ENCODE measurements at regions not wholly inside any gene's neighbourhood (a gene's known extent, or its start where the extent isn't known, plus 50 kb on each side); places are given as distances from the start of the nearest gene placed in this dataset.

- H3K27me3 ChIP-seq (replicated peaks in 1 of 7), result peaks cover 0 to 12% (median 0%) of the 10 kb centered on the region in 7 donors
- no peak for DNase-seq
- H3K36me3 ChIP-seq, result no peaks in the 10 kb centered on the region
- TF ChIP-seq, protein P1, sequence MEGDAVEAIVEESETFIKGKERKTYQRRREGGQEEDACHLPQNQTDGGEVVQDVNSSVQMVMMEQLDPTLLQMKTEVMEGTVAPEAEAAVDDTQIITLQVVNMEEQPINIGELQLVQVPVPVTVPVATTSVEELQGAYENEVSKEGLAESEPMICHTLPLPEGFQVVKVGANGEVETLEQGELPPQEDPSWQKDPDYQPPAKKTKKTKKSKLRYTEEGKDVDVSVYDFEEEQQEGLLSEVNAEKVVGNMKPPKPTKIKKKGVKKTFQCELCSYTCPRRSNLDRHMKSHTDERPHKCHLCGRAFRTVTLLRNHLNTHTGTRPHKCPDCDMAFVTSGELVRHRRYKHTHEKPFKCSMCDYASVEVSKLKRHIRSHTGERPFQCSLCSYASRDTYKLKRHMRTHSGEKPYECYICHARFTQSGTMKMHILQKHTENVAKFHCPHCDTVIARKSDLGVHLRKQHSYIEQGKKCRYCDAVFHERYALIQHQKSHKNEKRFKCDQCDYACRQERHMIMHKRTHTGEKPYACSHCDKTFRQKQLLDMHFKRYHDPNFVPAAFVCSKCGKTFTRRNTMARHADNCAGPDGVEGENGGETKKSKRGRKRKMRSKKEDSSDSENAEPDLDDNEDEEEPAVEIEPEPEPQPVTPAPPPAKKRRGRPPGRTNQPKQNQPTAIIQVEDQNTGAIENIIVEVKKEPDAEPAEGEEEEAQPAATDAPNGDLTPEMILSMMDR (IDR thresholded peaks at IDR 0.05 in 8 of 11, conservative IDR thresholded peaks at IDR 0.05 in 3 of 11), result no peak
- no peak for TF ChIP-seq POLR2A (IDR thresholded peaks at IDR 0.05)
- TF ChIP-seq POLR2AphosphoS5 (IDR thresholded peaks at IDR 0.05), result no peak
- H3K4me3 ChIP-seq, result no peak overlapping the region
- H3K9me3 ChIP-seq, result no peaks in the 10 kb centered on the region
- intact Hi-C loops (cut with DNase I; ENCODE audit: low total_unique reads), result no loop called here
- no peak overlapping the region for H3K27ac ChIP-seq
- no peaks in the 10 kb centered on the region for H3K4me1 ChIP-seq
These were observed 344.1 kb downstream of the NPIPA8 start for GRCh38 chr16:17992416-17992815.

GRCh38 chr16:17989255-17989654, 347.3 kb downstream of the NPIPA8 start:
- Histone ChIP-seq H3K9me3 (no peaks in the 10 kb centered on the region), H3K4me3 (no peak overlapping the region), H3K27ac (no peak overlapping the region), H3K4me1 (no peaks in the 10 kb centered on the region), H3K27me3 (replicated peaks in 1 of 7) (peaks cover 0 to 12% (median 0%) of the 10 kb centered on the region in 7 donors), H3K36me3 (no peaks in the 10 kb centered on the region)
- 80 to 89% (median 83%) methylated on average over 4 of the region's 4 CpGs for WGBS, 5 donors
- TF ChIP-seq, protein P1 (IDR thresholded peaks at IDR 0.05 in 8 of 11, conservative IDR thresholded peaks at IDR 0.05 in 3 of 11), result no peak
- TF ChIP-seq POLR2AphosphoS5 (IDR thresholded peaks at IDR 0.05) (no peak), POLR2A (IDR thresholded peaks at IDR 0.05) (no peak)
- intact Hi-C loops (cut with DNase I; ENCODE audit: low total_unique reads), result no loop called here
- no peak for DNase-seq

DNA sequence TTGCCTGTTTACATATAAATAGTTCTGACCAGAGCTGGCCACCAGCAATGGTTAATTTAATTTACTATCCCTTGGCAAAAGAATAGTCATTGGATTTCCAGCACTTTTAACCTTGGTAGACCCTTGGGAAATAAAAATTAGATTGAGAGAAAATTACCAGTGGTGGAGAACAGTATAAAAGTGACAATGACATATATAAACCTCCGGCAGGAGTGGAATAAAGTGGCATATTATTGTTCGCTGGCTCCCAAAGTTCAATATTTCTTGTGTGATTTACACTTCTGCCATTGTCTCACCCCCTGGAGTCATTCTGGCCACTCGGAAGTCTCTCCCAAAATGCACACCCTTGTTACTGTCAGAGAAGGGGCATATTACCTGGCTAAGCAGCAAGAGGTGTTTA, 347.7 kb downstream of the NPIPA8 start:
- Histone ChIP-seq H3K4me3 (no peak overlapping the region), H3K36me3 (no peaks in the 10 kb centered on the region), H3K27me3 (replicated peaks in 1 of 7) (peaks cover 0 to 9% (median 0%) of the 10 kb centered on the region in 7 donors), H3K4me1 (no peaks in the 10 kb centered on the region), H3K9me3 (no peaks in the 10 kb centered on the region), H3K27ac (no peak overlapping the region)
- 83 to 93% (median 88%) methylated on average over 3 of the region's 3 CpGs for WGBS, 5 donors
- intact Hi-C loops (cut with DNase I; ENCODE audit: low total_unique reads), result no loop called here
- TF ChIP-seq, protein P1 (IDR thresholded peaks at IDR 0.05 in 8 of 11, conservative IDR thresholded peaks at IDR 0.05 in 3 of 11), result no peak
- TF ChIP-seq POLR2A (IDR thresholded peaks at IDR 0.05) (no peak), POLR2AphosphoS5 (IDR thresholded peaks at IDR 0.05) (no peak)
- no peak for DNase-seq

DNA sequence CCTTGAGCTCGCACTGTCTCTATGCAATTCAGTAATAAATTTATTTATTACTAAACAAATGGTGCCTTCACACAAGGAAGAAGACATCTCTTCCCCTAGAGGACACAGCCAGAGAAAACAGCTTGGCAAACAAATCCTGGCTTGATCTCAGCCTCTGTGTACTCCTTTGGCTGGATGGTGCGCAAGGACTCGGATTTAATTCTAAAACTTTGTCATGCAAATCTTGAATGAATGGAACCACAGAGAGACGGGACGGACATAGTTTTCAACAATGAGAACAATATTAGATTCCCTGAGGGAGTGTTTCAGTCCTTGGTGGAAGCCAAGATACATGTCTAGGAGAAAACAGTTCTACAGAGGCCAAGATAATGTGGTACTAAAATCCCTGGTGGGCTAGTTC, 349.5 kb downstream of the NPIPA8 start:
- DNase-seq, result no peak
- H3K36me3 ChIP-seq, result no peaks in the 10 kb centered on the region
- H3K27me3 ChIP-seq (replicated peaks in 1 of 7), result no peaks in the 10 kb centered on the region
- no peaks in the 10 kb centered on the region for H3K9me3 ChIP-seq
- no peak overlapping the region for H3K4me3 ChIP-seq
- no peak overlapping the region for H3K27ac ChIP-seq
- TF ChIP-seq POLR2A (IDR thresholded peaks at IDR 0.05) (no peak), POLR2AphosphoS5 (IDR thresholded peaks at IDR 0.05) (no peak)
- TF ChIP-seq, protein P1 (IDR thresholded peaks at IDR 0.05 in 8 of 11, conservative IDR thresholded peaks at IDR 0.05 in 3 of 11), result no peak
- H3K4me1 ChIP-seq, result no peaks in the 10 kb centered on the region
- intact Hi-C loops (cut with DNase I; ENCODE audit: low total_unique reads), result no loop called here
- WGBS, 5 donors, result 91 to 97% (median 92%) methylated on average over 5 of the region's 5 CpGs
